HCT116 (cell line): ENCODE measurements at regions not wholly inside any gene's neighbourhood (a gene's known extent, or its start where the extent isn't known, plus 50 kb on each side); places are given as distances from the start of the nearest gene placed in this dataset.

ENCODE experiments used
- ATAC-seq: fragments of 200-7000 bp; cut with Tn5 transposase; 2 replicates; pipeline ENCODE4 v1.9.1; 2020; ENCODE audit warnings: mild to moderate bottlenecking, moderate library complexity
- BruUV-seq: library from RNA; stranded (reverse); fragments of 400-500 nt; replicated peaks from 2 replicates; lab custom pipeline; 2021; lab: Mats Ljungman, UMichigan
- CTCF ChIA-PET: fragments of 300-600 bp; sonication (Branson Sonifier 250); formaldehyde crosslinking; loops from one replicate; lab custom pipeline; 2021; ENCODE audit warnings: antibody characterized with exemption; lab: Charles Lee
- POLR2A ChIA-PET: fragments of 300-600, 350-600 bp; sonication (Branson Sonifier 250); formaldehyde crosslinking; loops from one replicate; lab custom pipeline; 2021; ENCODE audit warnings: antibody characterized with exemption; lab: Charles Lee
- RAD21 ChIA-PET, 2 experiments: fragments of 300-600 bp; sonication (Branson Sonifier 250); formaldehyde crosslinking; loops; one replicate each; lab custom pipeline; 2023; ENCODE audit warnings: low total read pairs in 2 of 2; ENCODE audit not compliant: uncharacterized antibody in 2 of 2, unreplicated experiment in 2 of 2, low non-redundant PET in 1 of 2; lab: Charles Lee
- DNase-seq: peaks from one replicate; pipeline ENCODE4 v3.0.0-alpha.2; 2010; ENCODE audit warnings: low read depth, low spot score
- H2AFZ ChIP-seq: fragments of 200-600 bp; shearing (Covaris generic), sonication (generic); 2 replicates; pipeline ENCODE4 v1.6.1; 2017; ENCODE audit warnings: low read depth, mixed run types, mixed read lengths, antibody characterized with exemption, low read length; ENCODE audit not compliant: poor library complexity, severe bottlenecking
- H3K27ac ChIP-seq: 2 replicates; pipeline ENCODE4 v1.5.1; 2012; ENCODE audit warnings: low read depth, low read length
- H3K27me3 ChIP-seq: fragments of 200-600 bp; sonication (generic); 2 replicates; pipeline ENCODE4 v1.6.1; 2016; ENCODE audit warnings: mixed run types, low read length, mixed read lengths; ENCODE audit not compliant: insufficient read depth
- H3K36me3 ChIP-seq, 2 experiments: fragments of 200-500 bp in 1 of 2; fragments of 200-600 bp in 1 of 2; sonication (Bioruptor generic) in 1 of 2; sonication (generic) in 1 of 2; 2 replicates each; pipeline versions ENCODE4 v1.5.1 to v1.6.1; 2014 to 2016; ENCODE audit warnings: low read length in 2 of 2, inconsistent platforms in 1 of 2, mixed read lengths in 1 of 2, mixed run types in 1 of 2; ENCODE audit not compliant: insufficient read depth in 2 of 2, control insufficient read depth in 1 of 2
- H3K4me1 ChIP-seq, 2 experiments: fragments of 200-600 bp in 1 of 2; sonication (generic) in 1 of 2; 2 replicates each; pipeline versions ENCODE4 v1.5.1 to v1.6.1; 2012 to 2017; ENCODE audit warnings: low read length in 2 of 2, inconsistent platforms in 1 of 2, mild to moderate bottlenecking in 1 of 2, mixed read lengths in 1 of 2, mixed run types in 1 of 2, moderate library complexity in 1 of 2; ENCODE audit not compliant: insufficient read depth in 2 of 2, control insufficient read depth in 1 of 2
- H3K4me2 ChIP-seq: fragments of 200-600 bp; sonication (generic); 2 replicates; pipeline ENCODE4 v1.6.1; 2017; ENCODE audit warnings: mixed run types, low read length, mixed read lengths
- H3K4me3 ChIP-seq, 2 experiments: fragments of 200-600 bp in 1 of 2; sonication (generic) in 1 of 2; replicated peaks in 1 of 2; 2 replicates each; pipeline ENCODE4 v1.5.1; 2011 to 2016; ENCODE audit warnings: low read length in 2 of 2, control low read depth in 1 of 2, low read depth in 1 of 2, mild to moderate bottlenecking in 1 of 2, mixed read lengths in 1 of 2, mixed run types in 1 of 2
- H3K79me2 ChIP-seq: fragments of 200-600 bp; sonication (generic); 2 replicates; pipeline ENCODE4 v1.6.1; 2017; ENCODE audit warnings: mild to moderate bottlenecking, mixed run types, low read length, moderate library complexity, mixed read lengths; ENCODE audit not compliant: insufficient read depth
- H3K9ac ChIP-seq: fragments of 200-600 bp; sonication (generic); 2 replicates; pipeline ENCODE4 v1.6.1; 2016; ENCODE audit warnings: low read length, mixed read lengths
- H3K9me2 ChIP-seq: fragments of 200-600 bp; sonication (generic), shearing (Covaris generic); 2 replicates; pipeline ENCODE4 v1.6.1; 2017; ENCODE audit warnings: mixed run types, mild to moderate bottlenecking, moderate library complexity; ENCODE audit not compliant: insufficient read depth
- H3K9me3 ChIP-seq, 2 experiments: fragments of 200-500 bp in 1 of 2; fragments of 200-600 bp in 1 of 2; sonication (Bioruptor generic) in 1 of 2; sonication (generic) in 1 of 2; 2 replicates each; pipeline ENCODE4 v1.6.1; 2014 to 2017; ENCODE audit warnings: low read length in 2 of 2, mixed read lengths in 2 of 2, inconsistent platforms in 1 of 2, low read depth in 1 of 2, mild to moderate bottlenecking in 1 of 2, mixed run types in 1 of 2, moderate library complexity in 1 of 2; ENCODE audit not compliant: control insufficient read depth in 1 of 2, insufficient read depth in 1 of 2
- H4K20me1 ChIP-seq: fragments of 200-600 bp; sonication (generic), shearing (Covaris generic); 2 replicates; pipeline ENCODE4 v1.6.1; 2017; ENCODE audit warnings: mixed run types, mild to moderate bottlenecking, moderate library complexity; ENCODE audit not compliant: insufficient read depth
- CBX3 ChIP-seq: IDR thresholded peaks from 2 replicates; pipeline ENCODE4 v1.6.1; 2012; ENCODE audit warnings: low read depth
- CEBPB ChIP-seq: IDR thresholded peaks from 2 replicates; pipeline ENCODE4 v1.6.1; 2012; ENCODE audit warnings: low read depth
- EGR1 ChIP-seq: IDR thresholded peaks from 2 replicates; pipeline ENCODE4 v1.6.1; 2012; ENCODE audit warnings: low read depth
- JUND ChIP-seq: IDR thresholded peaks from 2 replicates; pipeline ENCODE4 v1.6.1; 2012
- POLR2A ChIP-seq: IDR thresholded peaks from 2 replicates; pipeline ENCODE4 v1.7.0; 2011; ENCODE audit warnings: borderline replicate concordance; ENCODE audit not compliant: insufficient read depth, insufficient read length; ENCODE audit errors: extremely low read depth
- POLR2AphosphoS5 ChIP-seq: IDR thresholded peaks from 2 replicates; pipeline ENCODE4 v1.6.1; 2011; ENCODE audit warnings: mild to moderate bottlenecking, low read depth, low read length, moderate library complexity
- RAD21 ChIP-seq: IDR thresholded peaks from 2 replicates; pipeline ENCODE4 v1.6.1; 2012; ENCODE audit warnings: low read depth, mild to moderate bottlenecking
- SRF ChIP-seq: IDR thresholded peaks from 2 replicates; pipeline ENCODE4 v1.6.1; 2012; ENCODE audit warnings: low read depth
- YY1 ChIP-seq: IDR thresholded peaks from 2 replicates; pipeline ENCODE4 v1.6.1; 2011; ENCODE audit warnings: low read length, low read depth, moderate library complexity, mild to moderate bottlenecking; ENCODE audit not compliant: insufficient replicate concordance; ENCODE audit errors: extremely low read depth
- intact Hi-C: fragments of 100-400 bp; cut with micrococcal nuclease; formaldehyde crosslinking; loops from 2 replicates; pipeline ENCODE4 v1.10.0; 2022
- TF ChIP-seq, protein P1 (sequence below): IDR thresholded peaks from 2 replicates; pipeline ENCODE4 v1.6.1; 2011; ENCODE audit warnings: mild to moderate bottlenecking, low read length, moderate library complexity; ENCODE audit not compliant: insufficient replicate concordance; ENCODE audit errors: extremely low read depth
- TF ChIP-seq, protein P2 (sequence below): IDR thresholded peaks from 2 replicates; pipeline ENCODE4 v1.6.1; 2012
- TF ChIP-seq, protein P3 (sequence below): IDR thresholded peaks from 2 replicates; pipeline ENCODE4 v1.6.1; 2012; ENCODE audit warnings: low read depth
- TF ChIP-seq, protein P4 (sequence below), 3 experiments: fragments of 200-600 bp in 1 of 3; sonication (generic) in 1 of 3; IDR thresholded peaks in 2 of 3; conservative IDR thresholded peaks in 1 of 3; 2 replicates each; pipeline ENCODE4 v1.5.1; 2012 to 2017; ENCODE audit warnings: low read depth in 2 of 3, low read length in 2 of 3, antibody characterized with exemption in 1 of 3, borderline replicate concordance in 1 of 3, control low read depth in 1 of 3, mild to moderate bottlenecking in 1 of 3, mixed read lengths in 1 of 3, mixed run types in 1 of 3, moderate library complexity in 1 of 3; ENCODE audit not compliant: insufficient read depth in 1 of 3
- TF ChIP-seq, protein P5 (sequence below): IDR thresholded peaks from 2 replicates; pipeline ENCODE4 v1.6.1; 2012

DNA sequence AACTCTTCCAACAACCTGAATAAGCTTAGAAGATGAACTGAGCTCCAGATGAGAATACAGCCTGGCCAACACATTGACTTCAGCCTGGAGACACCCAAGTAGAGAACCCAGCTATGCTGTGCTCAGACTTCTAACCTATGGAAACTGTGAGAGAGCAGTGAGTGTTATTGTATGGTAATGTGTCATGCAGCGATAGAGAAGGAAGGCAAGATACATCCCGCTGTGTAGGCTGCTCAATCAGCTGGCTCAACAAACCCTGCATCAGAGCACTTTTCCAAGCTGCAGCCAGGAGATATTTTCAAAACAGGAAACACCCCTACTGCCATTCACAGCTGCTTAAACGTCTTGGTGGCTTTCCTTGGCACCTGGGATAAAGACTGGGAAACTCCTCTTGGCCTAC, 321.3 kb downstream of the SIPA1L2 start:
- Histone ChIP-seq H3K4me3 (no peak overlapping the region), H3K4me2 (no peak overlapping the region), H2AFZ (no peak overlapping the region), H3K79me2 (no peaks in the 10 kb centered on the region)
- DNase-seq: no peak
- TF ChIP-seq CEBPB (no peak), EGR1 (no peak), CBX3 (no peak), POLR2AphosphoS5 (no peak), RAD21 (no peak), SRF (no peak), YY1 (no peak), POLR2A (no peak), JUND (no peak)
- TF ChIP-seq, protein P1, sequence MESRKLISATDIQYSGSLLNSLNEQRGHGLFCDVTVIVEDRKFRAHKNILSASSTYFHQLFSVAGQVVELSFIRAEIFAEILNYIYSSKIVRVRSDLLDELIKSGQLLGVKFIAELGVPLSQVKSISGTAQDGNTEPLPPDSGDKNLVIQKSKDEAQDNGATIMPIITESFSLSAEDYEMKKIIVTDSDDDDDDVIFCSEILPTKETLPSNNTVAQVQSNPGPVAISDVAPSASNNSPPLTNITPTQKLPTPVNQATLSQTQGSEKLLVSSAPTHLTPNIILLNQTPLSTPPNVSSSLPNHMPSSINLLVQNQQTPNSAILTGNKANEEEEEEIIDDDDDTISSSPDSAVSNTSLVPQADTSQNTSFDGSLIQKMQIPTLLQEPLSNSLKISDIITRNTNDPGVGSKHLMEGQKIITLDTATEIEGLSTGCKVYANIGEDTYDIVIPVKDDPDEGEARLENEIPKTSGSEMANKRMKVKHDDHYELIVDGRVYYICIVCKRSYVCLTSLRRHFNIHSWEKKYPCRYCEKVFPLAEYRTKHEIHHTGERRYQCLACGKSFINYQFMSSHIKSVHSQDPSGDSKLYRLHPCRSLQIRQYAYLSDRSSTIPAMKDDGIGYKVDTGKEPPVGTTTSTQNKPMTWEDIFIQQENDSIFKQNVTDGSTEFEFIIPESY: no peak
- TF ChIP-seq, protein P2, sequence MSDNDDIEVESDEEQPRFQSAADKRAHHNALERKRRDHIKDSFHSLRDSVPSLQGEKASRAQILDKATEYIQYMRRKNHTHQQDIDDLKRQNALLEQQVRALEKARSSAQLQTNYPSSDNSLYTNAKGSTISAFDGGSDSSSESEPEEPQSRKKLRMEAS: no peak
- TF ChIP-seq, protein P3, sequence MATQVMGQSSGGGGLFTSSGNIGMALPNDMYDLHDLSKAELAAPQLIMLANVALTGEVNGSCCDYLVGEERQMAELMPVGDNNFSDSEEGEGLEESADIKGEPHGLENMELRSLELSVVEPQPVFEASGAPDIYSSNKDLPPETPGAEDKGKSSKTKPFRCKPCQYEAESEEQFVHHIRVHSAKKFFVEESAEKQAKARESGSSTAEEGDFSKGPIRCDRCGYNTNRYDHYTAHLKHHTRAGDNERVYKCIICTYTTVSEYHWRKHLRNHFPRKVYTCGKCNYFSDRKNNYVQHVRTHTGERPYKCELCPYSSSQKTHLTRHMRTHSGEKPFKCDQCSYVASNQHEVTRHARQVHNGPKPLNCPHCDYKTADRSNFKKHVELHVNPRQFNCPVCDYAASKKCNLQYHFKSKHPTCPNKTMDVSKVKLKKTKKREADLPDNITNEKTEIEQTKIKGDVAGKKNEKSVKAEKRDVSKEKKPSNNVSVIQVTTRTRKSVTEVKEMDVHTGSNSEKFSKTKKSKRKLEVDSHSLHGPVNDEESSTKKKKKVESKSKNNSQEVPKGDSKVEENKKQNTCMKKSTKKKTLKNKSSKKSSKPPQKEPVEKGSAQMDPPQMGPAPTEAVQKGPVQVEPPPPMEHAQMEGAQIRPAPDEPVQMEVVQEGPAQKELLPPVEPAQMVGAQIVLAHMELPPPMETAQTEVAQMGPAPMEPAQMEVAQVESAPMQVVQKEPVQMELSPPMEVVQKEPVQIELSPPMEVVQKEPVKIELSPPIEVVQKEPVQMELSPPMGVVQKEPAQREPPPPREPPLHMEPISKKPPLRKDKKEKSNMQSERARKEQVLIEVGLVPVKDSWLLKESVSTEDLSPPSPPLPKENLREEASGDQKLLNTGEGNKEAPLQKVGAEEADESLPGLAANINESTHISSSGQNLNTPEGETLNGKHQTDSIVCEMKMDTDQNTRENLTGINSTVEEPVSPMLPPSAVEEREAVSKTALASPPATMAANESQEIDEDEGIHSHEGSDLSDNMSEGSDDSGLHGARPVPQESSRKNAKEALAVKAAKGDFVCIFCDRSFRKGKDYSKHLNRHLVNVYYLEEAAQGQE: no peak
- TF ChIP-seq, protein P4, sequence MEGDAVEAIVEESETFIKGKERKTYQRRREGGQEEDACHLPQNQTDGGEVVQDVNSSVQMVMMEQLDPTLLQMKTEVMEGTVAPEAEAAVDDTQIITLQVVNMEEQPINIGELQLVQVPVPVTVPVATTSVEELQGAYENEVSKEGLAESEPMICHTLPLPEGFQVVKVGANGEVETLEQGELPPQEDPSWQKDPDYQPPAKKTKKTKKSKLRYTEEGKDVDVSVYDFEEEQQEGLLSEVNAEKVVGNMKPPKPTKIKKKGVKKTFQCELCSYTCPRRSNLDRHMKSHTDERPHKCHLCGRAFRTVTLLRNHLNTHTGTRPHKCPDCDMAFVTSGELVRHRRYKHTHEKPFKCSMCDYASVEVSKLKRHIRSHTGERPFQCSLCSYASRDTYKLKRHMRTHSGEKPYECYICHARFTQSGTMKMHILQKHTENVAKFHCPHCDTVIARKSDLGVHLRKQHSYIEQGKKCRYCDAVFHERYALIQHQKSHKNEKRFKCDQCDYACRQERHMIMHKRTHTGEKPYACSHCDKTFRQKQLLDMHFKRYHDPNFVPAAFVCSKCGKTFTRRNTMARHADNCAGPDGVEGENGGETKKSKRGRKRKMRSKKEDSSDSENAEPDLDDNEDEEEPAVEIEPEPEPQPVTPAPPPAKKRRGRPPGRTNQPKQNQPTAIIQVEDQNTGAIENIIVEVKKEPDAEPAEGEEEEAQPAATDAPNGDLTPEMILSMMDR (IDR thresholded peaks at IDR 0.05 in 2 of 3, conservative IDR thresholded peaks at IDR 0.05 in 1 of 3; ENCODE audit: borderline replicate concordance in 1 of 3, insufficient read depth in 1 of 3, low read depth in 2 of 3, low read length in 2 of 3): no peak
- TF ChIP-seq, protein P5, sequence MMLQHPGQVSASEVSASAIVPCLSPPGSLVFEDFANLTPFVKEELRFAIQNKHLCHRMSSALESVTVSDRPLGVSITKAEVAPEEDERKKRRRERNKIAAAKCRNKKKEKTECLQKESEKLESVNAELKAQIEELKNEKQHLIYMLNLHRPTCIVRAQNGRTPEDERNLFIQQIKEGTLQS: no peak
- TF ChIP-seq, all 23 proteins: peak for 0
- Histone ChIP-seq H3K9me2 (no peaks in the 10 kb centered on the region), H3K4me1 (no peaks in the 10 kb centered on the region), H4K20me1 (no peaks in the 10 kb centered on the region), H3K27ac (no peak overlapping the region), H3K9me3 (no peaks in the 10 kb centered on the region), H3K9ac (no peak overlapping the region), H3K27me3 (no peaks in the 10 kb centered on the region), H3K36me3 (no peaks in the 10 kb centered on the region)
- RAD21 ChIA-PET: no interaction called here
- CTCF ChIA-PET: no interaction called here
- POLR2A ChIA-PET: no interaction called here
- ATAC-seq: no peak
- intact Hi-C loops: no loop called here
- no TSS peak for BruUV-seq
